ENCODE measurements at regions not wholly inside any gene's neighbourhood (a gene's known extent, or its start where the extent isn't known, plus 50 kb on each side); places are given as distances from the start of the nearest gene placed in this dataset.

- no peak overlapping the region for H3K9ac ChIP-seq (ENCODE audit: insufficient read depth in 1 of 2, low read depth in 2 of 2, low read length in 2 of 2)
- no TSS peak for BruUV-seq (replicated peaks)
Measured at GRCh38 chr1:71267220-71267619, 186.4 kb upstream of the ZRANB2 start.

GRCh38 chr1:71264039-71264438 is 183.2 kb upstream of the ZRANB2 start:
- Histone ChIP-seq H3K4me1 (replicated peaks in 1 of 2; ENCODE audit: control insufficient read depth in 2 of 2, insufficient read depth in 2 of 2, low read length in 2 of 2) (no peaks in the 10 kb centered on the region), H2AFZ (ENCODE audit: low read depth, low read length) (no peak overlapping the region), H3K9me1 (ENCODE audit: control insufficient read depth, insufficient read depth, low read length) (no peaks in the 10 kb centered on the region), H3K36me3 (ENCODE audit: control insufficient read depth, insufficient read depth, low read length) (no peaks in the 10 kb centered on the region), H3K27ac (ENCODE audit: extremely low read depth, low read depth, low read length) (no peak overlapping the region), H3K4me2 (ENCODE audit: insufficient read depth, low read length) (no peak overlapping the region), H3K4me3 (no peak overlapping the region), H4K20me1 (replicated peaks; ENCODE audit: control insufficient read depth, insufficient read depth, low read length) (no peaks in the 10 kb centered on the region), H3K9me3 (replicated peaks; ENCODE audit: control insufficient read depth, insufficient read depth, low read depth, low read length) (no peaks in the 10 kb centered on the region), H3K79me2 (ENCODE audit: control insufficient read depth, insufficient read depth, low read length) (no peaks in the 10 kb centered on the region), H3K27me3 (ENCODE audit: control insufficient read depth in 2 of 2, insufficient read depth in 2 of 2, low read length in 2 of 2) (no peaks in the 10 kb centered on the region), H3K9ac (ENCODE audit: insufficient read depth in 1 of 2, low read depth in 2 of 2, low read length in 2 of 2) (no peak overlapping the region)
- FAIRE-seq (no peak), ATAC-seq (no peak), DNase-seq (ENCODE audit: extremely low read depth in 1 of 4, low spot score in 3 of 4) (no peak)
- CTCF ChIA-PET (ENCODE audit: low intra/inter-chr PET ratio): interaction anchor here (0.7 kb wide), 1 partner anchor 118 kb away, joined by 5 read pairs; no protein-coding TSS in a partner anchor
- BruUV-seq (replicated peaks): no TSS peak
- TF ChIP-seq ZC3H4 (CRISPR knock-in tag; IDR thresholded peaks at IDR 0.05; ENCODE audit: borderline replicate concordance): no peak
- no peak for TF ChIP-seq TAF1 (IDR thresholded peaks at IDR 0.05; ENCODE audit: control insufficient read depth, extremely low read depth, insufficient read depth, low read length, severe bottlenecking)
- no peak for TF ChIP-seq ZNF57 (CRISPR knock-in tag; IDR thresholded peaks at IDR 0.05)
- no peak for TF ChIP-seq SMARCE1 (IDR thresholded peaks at IDR 0.05)
- no peak for TF ChIP-seq CAMTA2 (CRISPR knock-in tag; conservative IDR thresholded peaks at IDR 0.05)
- no peak for TF ChIP-seq SREBF2 (CRISPR knock-in tag; IDR thresholded peaks at IDR 0.05)
- TF ChIP-seq ZNF282 (CRISPR knock-in tag; IDR thresholded peaks at IDR 0.05): no peak
- TF ChIP-seq POLR2AphosphoS5 (IDR thresholded peaks at IDR 0.05; ENCODE audit: control insufficient read depth, insufficient read depth, low read depth, low read length): no peak
- TF ChIP-seq YY1 (IDR thresholded peaks at IDR 0.05; ENCODE audit: borderline replicate concordance in 1 of 3, control insufficient read depth in 1 of 3, extremely low read depth in 1 of 3, insufficient read depth in 3 of 3, insufficient read length in 1 of 3, insufficient replicate concordance in 2 of 3, low read depth in 1 of 3, low read length in 2 of 3): no peak
- no peak for TF ChIP-seq FOXJ2 (tag; IDR thresholded peaks at IDR 0.05)
- TF ChIP-seq MYNN (IDR thresholded peaks at IDR 0.05): no peak
- no peak for TF ChIP-seq MYNN (CRISPR knock-in tag; IDR thresholded peaks at IDR 0.05)
- TF ChIP-seq HDAC1 (IDR thresholded peaks at IDR 0.05): no peak
- 0% methylated on average over 5 of the region's 5 CpGs for WGBS (ENCODE audit: insufficient coverage, low coverage, missing lambda C conversion rate)
- POLR2A ChIA-PET: no interaction called here
- intact Hi-C loops (cut with micrococcal nuclease) (no loop called here), in situ Hi-C loops (cut with MboI) (no loop called here)

More at GRCh38 chr1:71267220-71267619, 186.4 kb upstream of the ZRANB2 start:
- no peak for TF ChIP-seq RAD21 (CRISPR knock-in tag; conservative IDR thresholded peaks at IDR 0.05 in 1 of 2, IDR thresholded peaks at IDR 0.05 in 1 of 2)
- TF ChIP-seq JUND (IDR thresholded peaks at IDR 0.05; ENCODE audit: borderline replicate concordance, low read depth, low read length): no peak
- no peak for TF ChIP-seq JUND (tag; IDR thresholded peaks at IDR 0.05; ENCODE audit: borderline replicate concordance, low read depth, low read length)
- TF ChIP-seq COPS2 (conservative IDR thresholded peaks at IDR 0.05): no peak
- no peak for TF ChIP-seq YBX1 (IDR thresholded peaks at IDR 0.05)
- no peak for TF ChIP-seq CBFA2T3 (IDR thresholded peaks at IDR 0.05)
- TF ChIP-seq ZNF551 (CRISPR knock-in tag; IDR thresholded peaks at IDR 0.05): no peak
- in situ Hi-C loops (cut with MboI): no loop called here
- Histone ChIP-seq H3K79me2 (ENCODE audit: control insufficient read depth, insufficient read depth, low read length) (no peaks in the 10 kb centered on the region), H3K36me3 (ENCODE audit: control insufficient read depth, insufficient read depth, low read length) (no peaks in the 10 kb centered on the region), H3K27me3 (ENCODE audit: control insufficient read depth in 2 of 2, insufficient read depth in 2 of 2, low read length in 2 of 2) (no peaks in the 10 kb centered on the region), H3K9me3 (replicated peaks; ENCODE audit: control insufficient read depth, insufficient read depth, low read depth, low read length) (no peaks in the 10 kb centered on the region), H2AFZ (ENCODE audit: low read depth, low read length) (no peak overlapping the region), H3K4me1 (replicated peaks in 1 of 2; ENCODE audit: control insufficient read depth in 2 of 2, insufficient read depth in 2 of 2, low read length in 2 of 2) (no peaks in the 10 kb centered on the region), H3K27ac (ENCODE audit: extremely low read depth, low read depth, low read length) (no peak overlapping the region), H3K9me1 (ENCODE audit: control insufficient read depth, insufficient read depth, low read length) (no peaks in the 10 kb centered on the region), H4K20me1 (replicated peaks; ENCODE audit: control insufficient read depth, insufficient read depth, low read length) (no peaks in the 10 kb centered on the region), H3K4me2 (ENCODE audit: insufficient read depth, low read length) (no peak overlapping the region), H3K4me3 (no peak overlapping the region)
- ATAC-seq: no peak
- CTCF ChIA-PET (ENCODE audit: low intra/inter-chr PET ratio): no interaction called here
- intact Hi-C loops (cut with micrococcal nuclease): no loop called here
- POLR2A ChIA-PET: no interaction called here
- no peak for DNase-seq (ENCODE audit: extremely low read depth in 1 of 4, low spot score in 3 of 4)
- FAIRE-seq: no peak
